ENCODE measurements at regions not wholly inside any gene's neighbourhood (a gene's known extent, or its start where the extent isn't known, plus 50 kb on each side); places are given as distances from the start of the nearest gene placed in this dataset.

DNA sequence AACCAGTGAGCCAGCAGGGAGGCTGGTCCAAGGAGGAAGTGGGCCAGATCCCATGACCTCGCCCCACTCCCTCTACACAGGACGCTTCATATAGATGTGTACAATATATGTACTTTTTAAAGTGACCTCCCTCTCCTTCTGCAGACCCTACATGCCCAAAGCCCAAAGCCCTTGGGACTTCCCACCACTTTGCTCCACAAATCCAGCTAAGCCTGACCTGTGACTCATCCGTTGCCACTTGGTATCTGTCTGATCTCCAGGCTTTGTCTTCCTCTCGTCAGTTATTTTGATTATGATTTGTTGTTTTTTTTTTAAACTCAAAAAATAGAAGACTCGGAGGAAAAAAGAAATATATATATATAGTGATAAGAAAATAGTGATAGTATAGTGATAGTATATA is 470.8 kb downstream of the KCNJ3 start:
- TF ChIP-seq, protein P1, sequence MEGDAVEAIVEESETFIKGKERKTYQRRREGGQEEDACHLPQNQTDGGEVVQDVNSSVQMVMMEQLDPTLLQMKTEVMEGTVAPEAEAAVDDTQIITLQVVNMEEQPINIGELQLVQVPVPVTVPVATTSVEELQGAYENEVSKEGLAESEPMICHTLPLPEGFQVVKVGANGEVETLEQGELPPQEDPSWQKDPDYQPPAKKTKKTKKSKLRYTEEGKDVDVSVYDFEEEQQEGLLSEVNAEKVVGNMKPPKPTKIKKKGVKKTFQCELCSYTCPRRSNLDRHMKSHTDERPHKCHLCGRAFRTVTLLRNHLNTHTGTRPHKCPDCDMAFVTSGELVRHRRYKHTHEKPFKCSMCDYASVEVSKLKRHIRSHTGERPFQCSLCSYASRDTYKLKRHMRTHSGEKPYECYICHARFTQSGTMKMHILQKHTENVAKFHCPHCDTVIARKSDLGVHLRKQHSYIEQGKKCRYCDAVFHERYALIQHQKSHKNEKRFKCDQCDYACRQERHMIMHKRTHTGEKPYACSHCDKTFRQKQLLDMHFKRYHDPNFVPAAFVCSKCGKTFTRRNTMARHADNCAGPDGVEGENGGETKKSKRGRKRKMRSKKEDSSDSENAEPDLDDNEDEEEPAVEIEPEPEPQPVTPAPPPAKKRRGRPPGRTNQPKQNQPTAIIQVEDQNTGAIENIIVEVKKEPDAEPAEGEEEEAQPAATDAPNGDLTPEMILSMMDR (IDR thresholded peaks at IDR 0.05; ENCODE audit: low read depth, low read length, missing control alignments) = no peak
- H3K4me3 ChIP-seq (ENCODE audit: low read depth, low read length) = no peak overlapping the region
- in situ Hi-C loops (cut with HindIII; ENCODE audit: low sequenced_read_pairs) = no loop called here
- no peak for DNase-seq (ENCODE audit: low read depth)

DNA sequence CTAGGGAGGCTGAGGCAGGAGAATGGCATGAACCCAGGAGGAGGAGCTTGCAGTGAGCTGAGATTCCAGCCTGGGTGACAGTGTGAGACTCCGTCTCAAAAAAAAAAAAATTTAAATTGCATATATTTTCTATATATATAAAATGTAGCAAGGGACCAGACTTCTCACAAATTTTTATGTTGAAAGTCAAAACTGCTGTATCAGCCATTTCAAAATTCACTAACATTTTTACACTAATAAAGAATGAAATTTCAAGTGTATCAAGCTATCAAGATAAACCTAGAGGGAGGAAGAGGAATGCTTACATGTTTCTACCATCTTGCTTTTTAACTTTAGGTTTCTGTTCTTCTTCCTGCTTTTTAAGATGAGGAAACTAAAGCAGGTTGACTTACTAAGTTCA is 464.0 kb downstream of the KCNJ3 start:
- H3K4me3 ChIP-seq (ENCODE audit: low read depth, low read length) = no peak overlapping the region
- TF ChIP-seq, protein P1 (IDR thresholded peaks at IDR 0.05; ENCODE audit: low read depth, low read length, missing control alignments) = no peak
- in situ Hi-C loops (cut with HindIII; ENCODE audit: low sequenced_read_pairs) = no loop called here
- no peak for DNase-seq (ENCODE audit: low read depth)

DNA sequence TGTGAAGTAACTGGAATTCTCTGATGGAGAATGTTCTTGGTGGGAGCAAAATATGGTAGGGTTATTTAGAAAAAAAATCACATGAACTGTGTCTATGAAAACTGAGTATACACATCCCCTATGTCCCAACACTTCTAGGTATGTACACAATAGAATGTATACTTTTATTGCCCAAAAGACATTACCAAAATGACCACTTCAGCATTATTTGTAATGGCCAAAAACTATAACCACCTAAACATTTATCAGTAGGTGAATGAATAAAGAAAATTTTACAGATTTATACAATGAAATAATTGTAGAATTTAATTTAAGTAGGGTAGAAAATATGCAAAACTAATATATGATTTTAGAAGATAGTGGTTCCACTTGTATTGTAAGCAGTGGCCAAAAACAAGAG is 462.8 kb downstream of the KCNJ3 start:
- no peak overlapping the region for H3K4me3 ChIP-seq (ENCODE audit: low read depth, low read length)
- no peak for DNase-seq (ENCODE audit: low read depth)
- in situ Hi-C loops (cut with HindIII; ENCODE audit: low sequenced_read_pairs) = no loop called here
- TF ChIP-seq, protein P1 (IDR thresholded peaks at IDR 0.05; ENCODE audit: low read depth, low read length, missing control alignments) = no peak

DNA sequence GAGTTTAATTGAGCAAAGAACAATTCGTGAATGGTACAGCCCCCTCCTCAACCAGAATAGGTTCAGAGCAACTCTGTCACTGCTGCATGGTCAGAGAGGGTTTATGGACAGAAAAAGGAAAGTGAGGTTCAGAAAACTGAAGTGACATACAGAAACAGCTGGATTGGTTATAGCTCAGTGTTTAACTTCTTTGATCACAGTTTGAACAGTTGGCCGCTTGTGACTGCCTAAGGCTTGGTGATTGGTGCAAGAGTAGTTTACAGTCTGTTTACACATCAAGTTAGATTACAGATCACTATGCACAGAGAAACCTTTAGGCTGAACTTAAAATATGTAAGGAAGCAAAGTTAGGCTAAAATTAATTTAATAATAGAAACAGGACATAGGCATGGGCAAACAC is 459.2 kb downstream of the KCNJ3 start:
- TF ChIP-seq, protein P1 (IDR thresholded peaks at IDR 0.05; ENCODE audit: low read depth, low read length, missing control alignments) = no peak
- in situ Hi-C loops (cut with HindIII; ENCODE audit: low sequenced_read_pairs) = no loop called here
- DNase-seq (ENCODE audit: low read depth) = no peak
- H3K4me3 ChIP-seq (ENCODE audit: low read depth, low read length) = no peak overlapping the region

DNA sequence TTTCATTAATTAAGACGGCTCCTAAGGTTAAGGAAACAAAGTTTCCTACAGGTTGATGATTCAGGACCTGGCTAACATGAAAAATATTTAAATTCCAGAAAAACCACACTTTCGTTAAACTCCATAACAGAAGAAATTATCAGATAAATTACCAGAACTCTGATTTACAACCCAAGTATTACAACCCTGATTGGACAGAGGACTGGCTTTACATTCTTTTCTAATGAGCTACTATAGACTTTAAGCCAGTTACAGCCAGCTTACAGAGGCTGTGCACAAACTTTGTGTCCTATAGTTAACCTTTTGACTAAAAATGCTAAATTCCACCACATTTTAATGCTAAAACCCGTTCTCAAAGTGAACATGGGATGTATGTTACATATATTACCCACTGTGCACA is 458.6 kb downstream of the KCNJ3 start:
- in situ Hi-C loops (cut with HindIII; ENCODE audit: low sequenced_read_pairs) = no loop called here
- no peak overlapping the region for H3K4me3 ChIP-seq (ENCODE audit: low read depth, low read length)
- TF ChIP-seq, protein P1 (IDR thresholded peaks at IDR 0.05; ENCODE audit: low read depth, low read length, missing control alignments) = no peak
- DNase-seq (ENCODE audit: low read depth) = no peak

DNA sequence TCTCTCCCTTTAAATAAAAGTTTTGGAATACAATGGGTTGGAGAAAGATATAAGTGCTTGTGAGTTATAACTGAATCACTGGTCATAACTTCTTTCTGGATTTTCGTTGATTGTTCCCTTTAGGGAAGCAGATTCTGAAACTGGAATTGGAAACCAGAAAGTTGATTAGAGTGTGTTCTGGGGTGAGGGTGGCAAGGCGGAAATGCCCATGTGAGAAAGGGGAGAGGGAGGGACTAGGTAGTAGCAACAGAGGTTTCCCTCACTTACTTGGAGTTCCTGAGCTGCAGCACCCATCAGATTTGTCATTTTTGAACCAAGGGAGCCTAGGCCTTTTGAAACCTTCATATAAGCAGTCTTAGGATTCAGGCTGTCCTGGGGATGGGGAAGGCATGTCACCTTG is 453.4 kb downstream of the KCNJ3 start:
- in situ Hi-C loops (cut with HindIII; ENCODE audit: low sequenced_read_pairs) = no loop called here
- H3K4me3 ChIP-seq (ENCODE audit: low read depth, low read length) = no peak overlapping the region
- TF ChIP-seq, protein P1 (IDR thresholded peaks at IDR 0.05; ENCODE audit: low read depth, low read length, missing control alignments) = no peak
- no peak for DNase-seq (ENCODE audit: low read depth)

DNA sequence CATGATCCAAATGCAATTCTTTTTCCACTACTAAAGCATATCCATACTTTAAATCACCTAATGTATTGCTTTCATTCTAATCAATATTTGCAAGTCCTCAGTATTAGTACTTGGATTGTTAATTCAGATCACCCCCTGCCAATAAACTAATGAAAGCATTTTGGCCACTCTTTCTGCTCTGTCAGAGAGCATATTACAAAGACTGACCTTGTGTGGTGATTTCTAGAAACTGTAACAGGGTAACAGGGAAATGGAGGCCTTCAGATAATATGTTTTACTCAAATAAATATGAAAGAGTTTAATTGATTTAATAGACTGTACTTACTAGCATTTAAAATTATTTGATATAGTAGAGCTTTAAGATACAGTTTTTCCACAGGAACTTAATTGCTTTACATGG is 453.0 kb downstream of the KCNJ3 start:
- no peak overlapping the region for H3K4me3 ChIP-seq (ENCODE audit: low read depth, low read length)
- no peak for DNase-seq (ENCODE audit: low read depth)
- in situ Hi-C loops (cut with HindIII; ENCODE audit: low sequenced_read_pairs) = no loop called here
- TF ChIP-seq, protein P1 (IDR thresholded peaks at IDR 0.05; ENCODE audit: low read depth, low read length, missing control alignments) = no peak

All from astrocyte of the cerebellum (primary cell).